ENCODE measurements at regions not wholly inside any gene's neighbourhood (a gene's known extent, or its start where the extent isn't known, plus 50 kb on each side); places are given as distances from the start of the nearest gene placed in this dataset.

DNA sequence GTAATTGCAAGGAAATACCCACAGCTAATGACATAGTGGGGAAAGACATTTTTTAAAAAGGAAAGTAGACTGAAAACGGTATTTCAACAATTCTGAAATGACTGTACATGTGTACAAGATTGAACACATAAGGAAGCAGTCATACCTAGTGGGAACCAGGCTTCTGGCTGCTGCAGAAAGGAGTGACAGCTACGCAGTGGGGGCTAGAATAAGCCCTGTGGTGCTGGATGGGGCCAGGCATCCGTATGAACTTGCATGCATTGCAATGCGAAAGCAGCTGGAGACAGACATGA lies 54.9 kb upstream of the GPR31 start:
- Histone ChIP-seq H3K27ac (ENCODE audit: low read depth, low read length) (no peak overlapping the region), H4K5ac (ENCODE audit: insufficient read length, low read depth, low read length) (no peak overlapping the region), H3K9me3 (ENCODE audit: insufficient read depth in 2 of 2, low read depth in 1 of 2, low read length in 1 of 2) (no peaks in the 10 kb centered on the region), H2BK12ac (ENCODE audit: low read depth, low read length) (no peak overlapping the region), H3K4me3 (ENCODE audit: extremely low read depth in 1 of 4, insufficient read depth in 2 of 4, low read depth in 3 of 4, low read length in 4 of 4) (no peak overlapping the region), H3K9ac (replicated peaks in 1 of 4; ENCODE audit: extremely low read depth in 1 of 4, low read depth in 3 of 4, low read length in 3 of 4) (no peak overlapping the region), H4K20me1 (replicated peaks in 1 of 2; ENCODE audit: control insufficient read depth in 1 of 2, insufficient read depth in 2 of 2, low read length in 2 of 2) (no peaks in the 10 kb centered on the region), H3K56ac (replicated peaks; ENCODE audit: insufficient read length, low read depth, low read length) (no peak overlapping the region), H3K14ac (ENCODE audit: insufficient read length) (no peak overlapping the region), H2BK20ac (ENCODE audit: low read length) (no peak overlapping the region), H2BK120ac (replicated peaks; ENCODE audit: low read depth, low read length) (no peak overlapping the region), H3K23me2 (ENCODE audit: low read depth, low read length) (no peaks in the 10 kb centered on the region), H4K91ac (replicated peaks; ENCODE audit: insufficient read length, low read length) (no peak overlapping the region), H2BK5ac (ENCODE audit: low read depth, low read length) (no peak overlapping the region), H3K4me1 (replicated peaks in 1 of 4; ENCODE audit: control insufficient read depth in 3 of 4, insufficient read depth in 4 of 4, low read length in 3 of 4) (peaks cover 0 to 2% (median 1%) of the 10 kb centered on the region in 4 experiments; a peak in 4 of 7 replicates), H2AFZ (ENCODE audit: low read length) (no peak overlapping the region), H3K36me3 (ENCODE audit: control insufficient read depth in 2 of 4, insufficient read depth in 4 of 4, low read length in 3 of 4) (no peaks in the 10 kb centered on the region), H2AK5ac (ENCODE audit: low read depth, low read length) (no peak overlapping the region), H3K79me1 (ENCODE audit: low read depth, low read length) (no peaks in the 10 kb centered on the region), H4K8ac (ENCODE audit: extremely low read depth, insufficient read depth, low read length) (no peak overlapping the region), H3K23ac (ENCODE audit: insufficient read length) (no peak overlapping the region), H3K4me2 (ENCODE audit: insufficient read depth in 1 of 2, low read depth in 2 of 2, low read length in 2 of 2) (no peak overlapping the region), H3K4ac (replicated peaks; ENCODE audit: insufficient read length, low read depth, low read length) (no peak overlapping the region), H3K27me3 (replicated peaks in 1 of 4; ENCODE audit: control insufficient read depth in 3 of 4, extremely low read depth in 1 of 4, insufficient read depth in 3 of 4, low read length in 3 of 4) (no peaks in the 10 kb centered on the region; a peak in 1 of 7 replicates), H3K18ac (ENCODE audit: extremely low read depth, low read length) (no peak overlapping the region), H2BK15ac (ENCODE audit: low read length) (no peak overlapping the region), H3K79me2 (ENCODE audit: control insufficient read depth in 1 of 2, insufficient read depth in 2 of 2, low read length in 2 of 2) (no peaks in the 10 kb centered on the region)
- ChIA-PET CTCF (ENCODE audit: partially characterized antibody) (interaction anchor here (0.5 to 1.3 kb wide), 6 partner anchors 18 to 196 kb away, joined by 3 read pairs; partner anchors contain the start of gene UNC93A), POLR2A (ENCODE audit: partially characterized antibody) (no interaction called here)
- FAIRE-seq: no peak
- 76% methylated on average over 4 of the region's 4 CpGs; no CpG with 5 or more reads in 1 of the 2 experiments for WGBS, 2 experiments (ENCODE audit: extremely low coverage in 1 of 2, insufficient coverage in 1 of 2, insufficient read length in 1 of 2, insufficient replicate concordance in 2 of 2, low coverage in 1 of 2, low lambda C conversion rate in 2 of 2, missing lambda C conversion rate in 1 of 2)
- DNase-seq (ENCODE audit: low read depth in 1 of 2, low spot score in 2 of 2): no peak
- no peak for TF ChIP-seq TCF12 (IDR thresholded peaks at IDR 0.05; ENCODE audit: low read depth, low read length)
- TF ChIP-seq SAP30 (IDR thresholded peaks at IDR 0.05; ENCODE audit: insufficient read depth, insufficient replicate concordance, low read length): no peak
- TF ChIP-seq CEBPB (IDR thresholded peaks at IDR 0.05; ENCODE audit: low read depth, low read length): no peak
- no peak for TF ChIP-seq POU5F1 (IDR thresholded peaks at IDR 0.05; ENCODE audit: low read depth, low read length)
- TF ChIP-seq ASH2L (IDR thresholded peaks at IDR 0.05; ENCODE audit: low read length): no peak

Measured in H1 (cell line).